Activated CD8-positive, alpha-beta T cell treated with anti-CD3 and anti-CD28 coated beads for 36 hours (primary cell): ENCODE measurements at regions not wholly inside any gene's neighbourhood (a gene's known extent, or its start where the extent isn't known, plus 50 kb on each side); places are given as distances from the start of the nearest gene placed in this dataset.

ENCODE experiments used
- ATAC-seq: fragments of 200-7000 bp; cut with Tn5 transposase; one replicate; pipeline ENCODE4 v1.10.0; 2021; ENCODE audit warnings: mild to moderate bottlenecking, moderate library complexity
- CTCF ChIA-PET: fragments of 350-600 bp; sonication (Branson Sonifier 250); formaldehyde crosslinking; loops from one replicate; lab custom pipeline; 2021; ENCODE audit warnings: antibody characterized with exemption; lab: Charles Lee
- POLR2A ChIA-PET: fragments of 350-600 bp; sonication (Branson Sonifier 250); formaldehyde crosslinking; loops from one replicate; lab custom pipeline; 2021; ENCODE audit warnings: antibody characterized with exemption; lab: Charles Lee
- DNase-seq: peaks from one replicate; pipeline ENCODE4 v3.0.0-alpha.2; 2020
- H3K27ac Mint-ChIP-seq: one replicate; pipeline ENCODE4 v1.8.0; 2021; ENCODE audit warnings: mild to moderate bottlenecking, mixed read lengths
- H3K27me3 Mint-ChIP-seq: one replicate; pipeline ENCODE4 v1.8.0; 2021; ENCODE audit warnings: mixed read lengths
- H3K36me3 Mint-ChIP-seq: one replicate; pipeline ENCODE4 v1.8.0; 2021; ENCODE audit warnings: low read depth, mixed read lengths
- H3K4me1 Mint-ChIP-seq: one replicate; pipeline ENCODE4 v1.8.0; 2021; ENCODE audit warnings: low read depth, mixed read lengths
- H3K4me3 Mint-ChIP-seq: one replicate; pipeline ENCODE4 v1.8.0; 2021; ENCODE audit warnings: mild to moderate bottlenecking, moderate library complexity, mixed read lengths
- H3K9me3 Mint-ChIP-seq: one replicate; pipeline ENCODE4 v1.8.0; 2021; ENCODE audit warnings: mixed read lengths
- CTCF ChIP-seq: fragments of 200-600 bp; IDR thresholded peaks from one replicate; pipeline ENCODE4 v1.8.0; 2022; ENCODE audit warnings: antibody characterized with exemption, mild to moderate bottlenecking
- intact Hi-C: fragments of 100-400 bp; cut with micrococcal nuclease; formaldehyde crosslinking; loops from one replicate; pipeline ENCODE4 v1.10.0; 2022

GRCh38 chr22:49295851-49296560 lies 531.7 kb downstream of the BRD1 start:
- Mint-ChIP-seq H3K36me3 (no peaks in the 10 kb centered on the region), H3K27me3 (peaks cover 4% of the 10 kb centered on the region), H3K27ac (no peak overlapping the region), H3K9me3 (peaks cover 6% of the 10 kb centered on the region), H3K4me1 (no peaks in the 10 kb centered on the region), H3K4me3 (no peak overlapping the region)
- DNase-seq (no peak), ATAC-seq (no peak)
- intact Hi-C loops: no loop called here
- no peak for TF ChIP-seq CTCF
- POLR2A ChIA-PET: no interaction called here
- CTCF ChIA-PET: interaction anchor here (3.1 kb wide), 1 partner anchor 9 kb away, joined by 15 read pairs; no protein-coding TSS in a partner anchor

- ATAC-seq: no peak
- no peak for TF ChIP-seq CTCF
- CTCF ChIA-PET: interaction anchor here (3.1 kb wide), 1 partner anchor 10 kb away, joined by 15 read pairs; no protein-coding TSS in a partner anchor
- Mint-ChIP-seq H3K36me3 (no peaks in the 10 kb centered on the region), H3K9me3 (peaks cover 6% of the 10 kb centered on the region), H3K4me3 (no peak overlapping the region), H3K4me1 (no peaks in the 10 kb centered on the region), H3K27me3 (peaks cover 2% of the 10 kb centered on the region), H3K27ac (no peak overlapping the region)
- intact Hi-C loops: no loop called here
- no peak for DNase-seq
- POLR2A ChIA-PET: no interaction called here
These were observed 532.3 kb downstream of the BRD1 start for GRCh38 chr22:49295465-49295743.

- DNase-seq (no peak), ATAC-seq (no peak)
- Mint-ChIP-seq H3K27ac (no peak overlapping the region), H3K27me3 (peaks cover 2% of the 10 kb centered on the region), H3K9me3 (peaks cover 6% of the 10 kb centered on the region), H3K36me3 (no peaks in the 10 kb centered on the region), H3K4me1 (no peaks in the 10 kb centered on the region), H3K4me3 (no peak overlapping the region)
- no peak for TF ChIP-seq CTCF
- ChIA-PET CTCF (interaction anchor here (1.5 to 3.1 kb wide), 2 partner anchors 10 kb away, joined by 4 to 15 read pairs; no protein-coding TSS in a partner anchor), POLR2A (no interaction called here)
- intact Hi-C loops: no loop called here
These were observed 532.8 kb downstream of the BRD1 start for GRCh38 chr22:49294656-49295464.

- H3K36me3 Mint-ChIP-seq: no peaks in the 10 kb centered on the region
- intact Hi-C loops: no loop called here
- POLR2A ChIA-PET: no interaction called here
- ATAC-seq: no peak
- H3K27ac Mint-ChIP-seq: no peak overlapping the region
- peaks cover 6% of the 10 kb centered on the region for H3K9me3 Mint-ChIP-seq
- TF ChIP-seq CTCF: no peak
- no peaks in the 10 kb centered on the region for H3K4me1 Mint-ChIP-seq
- no peak overlapping the region for H3K4me3 Mint-ChIP-seq
- CTCF ChIA-PET: interaction anchor here (1.5 kb wide), 1 partner anchor 13 kb away, joined by 3 read pairs; no protein-coding TSS in a partner anchor
- DNase-seq: no peak
- peaks cover 2% of the 10 kb centered on the region for H3K27me3 Mint-ChIP-seq
These were observed 534.8 kb downstream of the BRD1 start for GRCh38 chr22:49292909-49293308.

- ATAC-seq (no peak), DNase-seq (no peak)
- POLR2A ChIA-PET: no interaction called here
- H3K9me3 Mint-ChIP-seq: peaks cover 6% of the 10 kb centered on the region
- no peak overlapping the region for H3K27ac Mint-ChIP-seq
- TF ChIP-seq CTCF: no peak
- H3K27me3 Mint-ChIP-seq: peaks cover 2% of the 10 kb centered on the region
- CTCF ChIA-PET: no interaction called here
- H3K36me3 Mint-ChIP-seq: no peaks in the 10 kb centered on the region
- H3K4me3 Mint-ChIP-seq: no peak overlapping the region
- no peaks in the 10 kb centered on the region for H3K4me1 Mint-ChIP-seq
- intact Hi-C loops: no loop called here
These were observed 535.9 kb downstream of the BRD1 start for GRCh38 chr22:49291781-49292180.
